ENCODE measurements at regions not wholly inside any gene's neighbourhood (a gene's known extent, or its start where the extent isn't known, plus 50 kb on each side); places are given as distances from the start of the nearest gene placed in this dataset.

GRCh38 chrX:67480789-67481188 is 63.0 kb upstream of the AR start:
- DNase-seq = no peak
